CD4-positive, alpha-beta T cell (primary cell): ENCODE measurements at regions not wholly inside any gene's neighbourhood (a gene's known extent, or its start where the extent isn't known, plus 50 kb on each side); places are given as distances from the start of the nearest gene placed in this dataset.

ENCODE experiments used
- ATAC-seq: fragments of 200-7000 bp; cut with Tn5 transposase; one replicate; pipeline ENCODE4 v1.10.0; 2022; ENCODE audit warnings: mild to moderate bottlenecking; ENCODE audit not compliant: poor library complexity
- CTCF ChIA-PET: fragments of 350-600 bp; sonication (Branson Sonifier 250); formaldehyde crosslinking; loops from one replicate; lab custom pipeline; 2021; ENCODE audit warnings: antibody characterized with exemption, inconsistent platforms; lab: Charles Lee
- POLR2A ChIA-PET: fragments of 350-600 bp; sonication (Branson Sonifier 250); formaldehyde crosslinking; loops from one replicate; lab custom pipeline; 2021; ENCODE audit warnings: antibody characterized with exemption, inconsistent platforms; lab: Charles Lee
- DNase-seq, 14 experiments: peaks; one replicate each; pipeline ENCODE4 v3.0.0-alpha.2; 2013 to 2020; ENCODE audit warnings: mixed read lengths in 2 of 14
- H3K27ac ChIP-seq, 2 donors: one replicate each; pipeline versions ENCODE4 v1.5.1 to v1.7.0; 2013; ENCODE audit warnings: low read length in 2 of 2, low read depth in 1 of 2, mild to moderate bottlenecking in 1 of 2
- H3K27me3 ChIP-seq, 2 experiments: 1 replicate in 1 of 2; 2 replicates in 1 of 2; pipeline versions ENCODE4 v1.6.1 to v1.7.0; 2013; ENCODE audit warnings: low read length in 2 of 2, control low read depth in 1 of 2, mild to moderate bottlenecking in 1 of 2, moderate library complexity in 1 of 2; ENCODE audit not compliant: insufficient read depth in 2 of 2, control insufficient read depth in 1 of 2
- H3K36me3 ChIP-seq: one replicate; pipeline ENCODE4 v1.6.1; 2013; ENCODE audit warnings: low read length, control low read depth; ENCODE audit not compliant: insufficient read depth
- H3K4me1 ChIP-seq: one replicate; pipeline ENCODE4 v1.6.1; 2013; ENCODE audit warnings: low read length, control low read depth; ENCODE audit not compliant: insufficient read depth
- H3K4me3 ChIP-seq: one replicate; pipeline ENCODE4 v1.5.1; 2013; ENCODE audit warnings: mild to moderate bottlenecking, low read length, moderate library complexity
- H3K9me3 ChIP-seq, 2 experiments: 1 replicate in 1 of 2; 2 replicates in 1 of 2; pipeline versions ENCODE4 v1.6.1 to v1.7.0; 2013; ENCODE audit warnings: low read length in 2 of 2, mild to moderate bottlenecking in 2 of 2, control low read depth in 1 of 2, moderate library complexity in 1 of 2; ENCODE audit not compliant: control insufficient read depth in 1 of 2, insufficient read depth in 1 of 2
- H3K27ac Mint-ChIP-seq: one replicate; pipeline ENCODE4 v1.8.0; 2020; ENCODE audit warnings: mixed read lengths
- H3K27me3 Mint-ChIP-seq: one replicate; pipeline ENCODE4 v1.8.0; 2021; ENCODE audit warnings: mixed read lengths
- H3K36me3 Mint-ChIP-seq: one replicate; pipeline ENCODE4 v1.8.0; 2021; ENCODE audit warnings: low read depth, mixed read lengths
- H3K4me1 Mint-ChIP-seq: one replicate; pipeline ENCODE4 v1.8.0; 2021; ENCODE audit warnings: low read depth, mixed read lengths
- H3K4me3 Mint-ChIP-seq: one replicate; pipeline ENCODE4 v1.8.0; 2020; ENCODE audit warnings: mild to moderate bottlenecking, mixed read lengths
- H3K9me3 Mint-ChIP-seq: one replicate; pipeline ENCODE4 v1.8.0; 2020; ENCODE audit warnings: mixed read lengths
- CTCF ChIP-seq: fragments of 200-600 bp; IDR thresholded peaks from one replicate; pipeline ENCODE4 v1.8.0; 2022; ENCODE audit warnings: antibody characterized with exemption, mild to moderate bottlenecking
- intact Hi-C, 2 experiments: fragments of 100-400 bp; cut with DNase I in 1 of 2; cut with micrococcal nuclease in 1 of 2; formaldehyde crosslinking; loops; one replicate each; pipeline versions ENCODE4 v1.15.1 to v1.9.0; 2023 to 2025; cut with DNase I, micrococcal nuclease

DNA sequence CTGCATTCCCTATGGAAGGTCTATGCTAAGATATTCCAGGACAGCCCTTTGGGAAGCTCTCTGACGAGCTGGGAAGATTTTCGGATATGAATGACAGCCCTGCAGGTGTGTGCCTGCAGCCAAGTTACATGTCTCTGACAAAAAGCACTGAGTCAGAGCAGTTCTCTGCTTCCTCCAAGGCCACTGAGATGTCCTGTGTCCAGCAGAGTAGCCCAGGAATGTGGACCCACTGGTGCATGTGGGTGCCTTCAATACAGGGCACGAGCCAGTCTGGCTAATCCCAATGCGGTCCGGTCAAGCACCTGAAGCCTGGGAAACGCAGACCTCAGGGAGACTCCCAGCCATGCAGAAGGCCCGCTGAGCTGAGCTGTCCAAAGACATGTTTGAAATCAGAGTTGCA is 565.7 kb downstream of the TCERG1L start:
- intact Hi-C loops: no loop called here
- no peaks in the 10 kb centered on the region for H3K9me3 Mint-ChIP-seq
- H3K4me1 ChIP-seq: no peaks in the 10 kb centered on the region
- H3K36me3 ChIP-seq: no peaks in the 10 kb centered on the region
- ChIA-PET POLR2A (no interaction called here), CTCF (no interaction called here)
- H3K27ac Mint-ChIP-seq: no peak overlapping the region
- H3K9me3 ChIP-seq: peaks cover 0 to 48% of the 10 kb centered on the region in 2 experiments
- H3K27ac ChIP-seq: no peak overlapping the region
- no peak for ATAC-seq
- no peak for TF ChIP-seq CTCF
- no peaks in the 10 kb centered on the region for H3K4me1 Mint-ChIP-seq
- no peaks in the 10 kb centered on the region for H3K27me3 Mint-ChIP-seq
- DNase-seq: peak in 1 of 14 experiments; percentile 16
- no peak overlapping the region for H3K4me3 ChIP-seq
- no peak overlapping the region for H3K4me3 Mint-ChIP-seq
- H3K36me3 Mint-ChIP-seq: no peaks in the 10 kb centered on the region
- no peaks in the 10 kb centered on the region for H3K27me3 ChIP-seq

DNA sequence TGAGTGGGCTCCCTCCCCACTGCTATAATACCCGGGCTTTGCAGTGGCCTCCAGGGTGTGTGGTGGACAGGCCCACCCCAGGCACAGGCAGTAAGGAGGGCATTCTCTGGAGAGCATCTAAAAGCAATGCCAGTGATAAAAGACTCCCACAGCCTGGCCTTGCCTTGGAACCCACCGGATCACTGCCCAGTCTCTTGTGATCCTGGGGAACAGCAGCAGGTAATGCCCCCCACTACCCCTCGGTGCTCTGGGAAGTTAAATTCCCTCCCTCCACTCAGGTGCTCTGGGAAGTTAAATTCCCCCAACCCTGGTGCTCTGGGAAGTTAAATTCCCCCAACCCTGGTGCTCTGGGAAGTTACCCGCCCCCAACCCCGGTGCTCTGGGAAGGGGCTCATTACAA is 565.2 kb downstream of the TCERG1L start:
- no peaks in the 10 kb centered on the region for H3K9me3 Mint-ChIP-seq
- Histone ChIP-seq H3K27me3 (no peaks in the 10 kb centered on the region), H3K27ac (no peak overlapping the region), H3K4me3 (no peak overlapping the region), H3K4me1 (no peaks in the 10 kb centered on the region), H3K9me3 (peaks cover 0 to 50% of the 10 kb centered on the region in 2 experiments), H3K36me3 (no peaks in the 10 kb centered on the region)
- no peak overlapping the region for H3K4me3 Mint-ChIP-seq
- POLR2A ChIA-PET: no interaction called here
- H3K27ac Mint-ChIP-seq: no peak overlapping the region
- no peaks in the 10 kb centered on the region for H3K36me3 Mint-ChIP-seq
- no peaks in the 10 kb centered on the region for H3K27me3 Mint-ChIP-seq
- no peak for TF ChIP-seq CTCF
- DNase-seq: peak in 1 of 14 experiments; percentile 17
- CTCF ChIA-PET: no interaction called here
- intact Hi-C loops: no loop called here
- H3K4me1 Mint-ChIP-seq: no peaks in the 10 kb centered on the region
- ATAC-seq: no peak

GRCh38 chr10:130747356-130747755 is 564.2 kb downstream of the TCERG1L start:
- Mint-ChIP-seq H3K4me1 (no peaks in the 10 kb centered on the region), H3K9me3 (no peaks in the 10 kb centered on the region), H3K27me3 (no peaks in the 10 kb centered on the region), H3K36me3 (no peaks in the 10 kb centered on the region), H3K27ac (no peak overlapping the region), H3K4me3 (no peak overlapping the region)
- Histone ChIP-seq H3K9me3 (peaks cover 0 to 46% of the 10 kb centered on the region in 2 experiments), H3K4me1 (no peaks in the 10 kb centered on the region), H3K36me3 (no peaks in the 10 kb centered on the region), H3K27me3 (no peaks in the 10 kb centered on the region), H3K4me3 (no peak overlapping the region), H3K27ac (no peak overlapping the region)
- ChIA-PET CTCF (no interaction called here), POLR2A (no interaction called here)
- no peak for ATAC-seq
- peak in 1 of 14 experiments; percentile 7 for DNase-seq
- intact Hi-C loops: no loop called here
- no peak for TF ChIP-seq CTCF
